Gastroesophageal sphincter (tissue), 3 donors: ENCODE measurements at regions not wholly inside any gene's neighbourhood (a gene's known extent, or its start where the extent isn't known, plus 50 kb on each side); places are given as distances from the start of the nearest gene placed in this dataset.
"Not testable (repeated sequence)": the region's sequence is repeated elsewhere in the genome, so short reads cannot be mapped to it uniquely, and the experiment has no call there.

Experiments used
- EP300 ChIP-seq: sonication (generic); formaldehyde crosslinking; IDR thresholded peaks from one replicate; pipeline ENCODE4 v1.6.1; 2017; ENCODE audit warnings: antibody characterized with exemption, mild to moderate bottlenecking
- POLR2A ChIP-seq, 2 donors: fragments of 450-650 bp; IDR thresholded peaks; one replicate each; pipeline ENCODE4 v1.6.1; 2017; ENCODE audit warnings: antibody characterized with exemption in 2 of 2, mild to moderate bottlenecking in 2 of 2, moderate library complexity in 1 of 2
- POLR2AphosphoS5 ChIP-seq: sonication (generic); formaldehyde crosslinking; IDR thresholded peaks from one replicate; pipeline ENCODE4 v1.6.1; 2017; ENCODE audit warnings: antibody characterized with exemption
- TF ChIP-seq, protein P1 (sequence below), 4 experiments: fragments of 200-600 bp in 2 of 4; fragments of 450-650 bp in 2 of 4; sonication (generic) in 1 of 4; IDR thresholded peaks; one replicate each; pipeline ENCODE4 v1.5.1; 2017 to 2019; ENCODE audit warnings: antibody characterized with exemption in 4 of 4, mild to moderate bottlenecking in 2 of 4, moderate library complexity in 2 of 4

DNA sequence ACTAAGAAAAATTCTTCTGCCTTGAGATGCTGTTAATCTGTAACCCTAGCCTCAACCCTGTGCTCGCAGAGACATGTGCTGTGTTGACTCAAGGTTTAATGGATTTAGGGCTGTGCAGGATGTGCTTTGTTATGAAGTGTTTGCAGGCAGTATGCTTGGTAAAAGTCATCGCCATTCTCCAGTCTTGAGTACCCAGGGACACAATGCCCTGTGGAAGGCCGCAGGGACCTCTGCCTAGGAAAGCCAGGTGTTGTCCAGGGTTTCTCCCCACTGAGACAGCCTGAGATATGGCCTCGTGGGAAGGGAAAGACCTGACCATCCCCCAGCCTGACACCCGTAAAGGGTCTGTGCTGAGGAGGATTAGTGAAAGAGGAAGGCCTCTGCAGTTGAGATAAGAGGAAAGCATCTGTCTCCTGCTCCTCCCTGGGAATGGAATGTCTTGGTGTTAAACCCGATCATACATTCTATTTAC is 94.2 kb upstream of the ARG1 start:
- TF ChIP-seq, protein P1, sequence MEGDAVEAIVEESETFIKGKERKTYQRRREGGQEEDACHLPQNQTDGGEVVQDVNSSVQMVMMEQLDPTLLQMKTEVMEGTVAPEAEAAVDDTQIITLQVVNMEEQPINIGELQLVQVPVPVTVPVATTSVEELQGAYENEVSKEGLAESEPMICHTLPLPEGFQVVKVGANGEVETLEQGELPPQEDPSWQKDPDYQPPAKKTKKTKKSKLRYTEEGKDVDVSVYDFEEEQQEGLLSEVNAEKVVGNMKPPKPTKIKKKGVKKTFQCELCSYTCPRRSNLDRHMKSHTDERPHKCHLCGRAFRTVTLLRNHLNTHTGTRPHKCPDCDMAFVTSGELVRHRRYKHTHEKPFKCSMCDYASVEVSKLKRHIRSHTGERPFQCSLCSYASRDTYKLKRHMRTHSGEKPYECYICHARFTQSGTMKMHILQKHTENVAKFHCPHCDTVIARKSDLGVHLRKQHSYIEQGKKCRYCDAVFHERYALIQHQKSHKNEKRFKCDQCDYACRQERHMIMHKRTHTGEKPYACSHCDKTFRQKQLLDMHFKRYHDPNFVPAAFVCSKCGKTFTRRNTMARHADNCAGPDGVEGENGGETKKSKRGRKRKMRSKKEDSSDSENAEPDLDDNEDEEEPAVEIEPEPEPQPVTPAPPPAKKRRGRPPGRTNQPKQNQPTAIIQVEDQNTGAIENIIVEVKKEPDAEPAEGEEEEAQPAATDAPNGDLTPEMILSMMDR (IDR thresholded peaks at IDR 0.05) = not testable (repeated sequence)
- TF ChIP-seq POLR2A (IDR thresholded peaks at IDR 0.05); EP300; POLR2AphosphoS5: not testable (repeated sequence)
